ENCODE measurements at regions not wholly inside any gene's neighbourhood (a gene's known extent, or its start where the extent isn't known, plus 50 kb on each side); places are given as distances from the start of the nearest gene placed in this dataset.

DNA sequence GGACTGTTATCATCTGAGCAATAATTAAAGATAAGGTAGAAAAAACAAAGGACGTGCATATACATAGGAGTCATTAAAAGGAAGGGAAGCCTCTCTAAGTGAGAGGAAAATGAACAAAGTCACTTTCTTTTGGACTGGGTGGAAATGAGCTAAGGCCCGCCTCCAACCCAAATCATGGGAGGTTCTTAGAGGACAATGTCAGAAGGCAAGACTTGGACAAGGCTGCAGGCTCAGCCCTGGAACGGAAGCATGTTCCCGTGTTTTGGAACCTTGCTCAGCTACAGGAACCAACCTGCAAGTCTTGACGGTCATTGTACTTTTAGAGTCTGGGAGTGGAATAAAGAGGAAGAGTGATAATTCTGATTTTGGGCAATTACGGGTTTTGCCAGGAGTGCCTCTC lies 59.4 kb upstream of the EPB41L3 start:
- TF ChIP-seq, protein P1, sequence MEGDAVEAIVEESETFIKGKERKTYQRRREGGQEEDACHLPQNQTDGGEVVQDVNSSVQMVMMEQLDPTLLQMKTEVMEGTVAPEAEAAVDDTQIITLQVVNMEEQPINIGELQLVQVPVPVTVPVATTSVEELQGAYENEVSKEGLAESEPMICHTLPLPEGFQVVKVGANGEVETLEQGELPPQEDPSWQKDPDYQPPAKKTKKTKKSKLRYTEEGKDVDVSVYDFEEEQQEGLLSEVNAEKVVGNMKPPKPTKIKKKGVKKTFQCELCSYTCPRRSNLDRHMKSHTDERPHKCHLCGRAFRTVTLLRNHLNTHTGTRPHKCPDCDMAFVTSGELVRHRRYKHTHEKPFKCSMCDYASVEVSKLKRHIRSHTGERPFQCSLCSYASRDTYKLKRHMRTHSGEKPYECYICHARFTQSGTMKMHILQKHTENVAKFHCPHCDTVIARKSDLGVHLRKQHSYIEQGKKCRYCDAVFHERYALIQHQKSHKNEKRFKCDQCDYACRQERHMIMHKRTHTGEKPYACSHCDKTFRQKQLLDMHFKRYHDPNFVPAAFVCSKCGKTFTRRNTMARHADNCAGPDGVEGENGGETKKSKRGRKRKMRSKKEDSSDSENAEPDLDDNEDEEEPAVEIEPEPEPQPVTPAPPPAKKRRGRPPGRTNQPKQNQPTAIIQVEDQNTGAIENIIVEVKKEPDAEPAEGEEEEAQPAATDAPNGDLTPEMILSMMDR (IDR thresholded peaks at IDR 0.05): no peak
- TF ChIP-seq POLR2A (IDR thresholded peaks at IDR 0.05) (no peak), EP300 (IDR thresholded peaks at IDR 0.05) (no peak)

All from ovary (tissue), 3 donors.